ENCODE measurements at regions not wholly inside any gene's neighbourhood (a gene's known extent, or its start where the extent isn't known, plus 50 kb on each side); places are given as distances from the start of the nearest gene placed in this dataset.

- no peak for DNase-seq
These were observed 81.8 kb upstream of the PRR23E start for GRCh38 chr3:127110982-127111693.

- DNase-seq = no peak
These were observed 79.9 kb upstream of the PRR23E start for GRCh38 chr3:127112796-127113570.

GRCh38 chr3:127113571-127113891 lies 79.4 kb upstream of the PRR23E start:
- no peak for DNase-seq

- DNase-seq = no peak
These were observed 78.4 kb upstream of the PRR23E start for GRCh38 chr3:127114337-127115070.

GRCh38 chr3:127115691-127116351 lies 77.1 kb upstream of the PRR23E start:
- no peak for DNase-seq

GRCh38 chr3:127118366-127118765 lies 74.6 kb upstream of the PRR23E start:
- DNase-seq = no peak

- DNase-seq = no peak
These were observed 73.1 kb upstream of the PRR23E start for GRCh38 chr3:127119693-127120464.

- DNase-seq = no peak
These were observed 71.9 kb upstream of the PRR23E start for GRCh38 chr3:127120851-127121647.

GRCh38 chr3:127121885-127122284 lies 71.0 kb upstream of the PRR23E start:
- DNase-seq = no peak

GRCh38 chr3:127123533-127123932 lies 69.4 kb upstream of the PRR23E start:
- no peak for DNase-seq

GRCh38 chr3:127124120-127124519 lies 68.8 kb upstream of the PRR23E start:
- no peak for DNase-seq

GRCh38 chr3:127131424-127132170 lies 61.3 kb upstream of the PRR23E start:
- no peak for DNase-seq

GRCh38 chr3:127132876-127133275 lies 60.1 kb upstream of the PRR23E start:
- no peak for DNase-seq

- DNase-seq = no peak
These were observed 59.0 kb upstream of the PRR23E start for GRCh38 chr3:127133971-127134370.

GRCh38 chr3:127134466-127134865 lies 58.5 kb upstream of the PRR23E start:
- DNase-seq = no peak

- no peak for DNase-seq
These were observed 58.1 kb upstream of the PRR23E start for GRCh38 chr3:127134887-127135240.

- DNase-seq = no peak
These were observed 57.5 kb upstream of the PRR23E start for GRCh38 chr3:127135241-127136023.

GRCh38 chr3:127136024-127136600 lies 56.8 kb upstream of the PRR23E start:
- DNase-seq = no peak

GRCh38 chr3:127136706-127137105 lies 56.2 kb upstream of the PRR23E start:
- DNase-seq = no peak

- DNase-seq = no peak
These were observed 55.8 kb upstream of the PRR23E start for GRCh38 chr3:127137113-127137512.

Data from dermis blood vessel endothelial cell (primary cell).